Esophagus muscularis mucosa (tissue), 3 donors: ENCODE measurements at regions not wholly inside any gene's neighbourhood (a gene's known extent, or its start where the extent isn't known, plus 50 kb on each side); places are given as distances from the start of the nearest gene placed in this dataset.

Source experiments
- POLR2A ChIP-seq: fragments of 450-650 bp; IDR thresholded peaks from one replicate; pipeline ENCODE4 v1.6.1; 2017; ENCODE audit warnings: antibody characterized with exemption, moderate library complexity, mild to moderate bottlenecking, low read depth
- TF ChIP-seq, protein P1 (sequence below), 3 experiments: fragments of 200-600 bp in 2 of 3; fragments of 450-650 bp in 1 of 3; sonication (generic) in 2 of 3; IDR thresholded peaks; one replicate each; pipeline ENCODE4 v1.5.1; 2017 to 2019; ENCODE audit warnings: antibody characterized with exemption in 3 of 3, mild to moderate bottlenecking in 2 of 3, moderate library complexity in 1 of 3

DNA sequence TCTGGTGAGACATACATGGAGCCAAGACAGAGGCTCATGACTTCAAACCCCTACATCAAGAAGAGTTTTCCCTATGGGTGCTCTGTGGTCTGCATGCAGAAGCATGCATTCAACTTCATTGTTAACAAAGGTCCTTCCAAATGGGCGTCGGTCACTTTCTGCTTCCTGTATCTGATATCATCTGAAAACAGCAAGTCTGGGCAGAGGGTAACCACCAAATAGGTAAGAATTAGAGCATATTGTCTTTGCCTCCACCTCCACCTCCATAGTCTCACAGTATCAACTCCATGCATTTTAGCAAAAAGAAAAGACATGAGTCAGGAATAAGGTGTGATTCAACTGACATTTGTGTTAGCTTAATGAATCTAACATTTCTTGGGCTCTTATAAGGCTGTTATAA lies 462.9 kb downstream of the DMRT2 start:
- TF ChIP-seq, protein P1, sequence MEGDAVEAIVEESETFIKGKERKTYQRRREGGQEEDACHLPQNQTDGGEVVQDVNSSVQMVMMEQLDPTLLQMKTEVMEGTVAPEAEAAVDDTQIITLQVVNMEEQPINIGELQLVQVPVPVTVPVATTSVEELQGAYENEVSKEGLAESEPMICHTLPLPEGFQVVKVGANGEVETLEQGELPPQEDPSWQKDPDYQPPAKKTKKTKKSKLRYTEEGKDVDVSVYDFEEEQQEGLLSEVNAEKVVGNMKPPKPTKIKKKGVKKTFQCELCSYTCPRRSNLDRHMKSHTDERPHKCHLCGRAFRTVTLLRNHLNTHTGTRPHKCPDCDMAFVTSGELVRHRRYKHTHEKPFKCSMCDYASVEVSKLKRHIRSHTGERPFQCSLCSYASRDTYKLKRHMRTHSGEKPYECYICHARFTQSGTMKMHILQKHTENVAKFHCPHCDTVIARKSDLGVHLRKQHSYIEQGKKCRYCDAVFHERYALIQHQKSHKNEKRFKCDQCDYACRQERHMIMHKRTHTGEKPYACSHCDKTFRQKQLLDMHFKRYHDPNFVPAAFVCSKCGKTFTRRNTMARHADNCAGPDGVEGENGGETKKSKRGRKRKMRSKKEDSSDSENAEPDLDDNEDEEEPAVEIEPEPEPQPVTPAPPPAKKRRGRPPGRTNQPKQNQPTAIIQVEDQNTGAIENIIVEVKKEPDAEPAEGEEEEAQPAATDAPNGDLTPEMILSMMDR (IDR thresholded peaks at IDR 0.05) = no peak
- no peak for TF ChIP-seq POLR2A
